ENCODE measurements at regions not wholly inside any gene's neighbourhood (a gene's known extent, or its start where the extent isn't known, plus 50 kb on each side); places are given as distances from the start of the nearest gene placed in this dataset.

DNA sequence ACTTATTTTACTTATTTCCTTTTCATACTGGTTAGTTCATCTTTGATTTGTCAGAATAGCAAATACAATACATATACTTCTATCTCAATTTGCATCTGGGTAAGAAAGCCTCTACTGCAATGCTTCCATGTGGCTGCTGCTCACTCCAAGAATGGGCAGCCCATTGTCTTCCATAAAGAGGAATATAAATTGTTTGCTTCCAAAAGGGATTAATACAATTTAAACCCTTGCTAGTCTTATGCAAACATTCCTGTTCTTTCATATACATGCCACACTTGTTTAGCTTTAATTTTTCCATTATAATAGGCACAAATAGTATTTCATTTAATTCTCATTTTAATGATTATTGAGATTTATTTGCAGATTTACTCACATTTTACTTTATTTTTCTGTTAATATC, 555.4 kb upstream of the POM121L12 start:
- TF ChIP-seq, protein P1, sequence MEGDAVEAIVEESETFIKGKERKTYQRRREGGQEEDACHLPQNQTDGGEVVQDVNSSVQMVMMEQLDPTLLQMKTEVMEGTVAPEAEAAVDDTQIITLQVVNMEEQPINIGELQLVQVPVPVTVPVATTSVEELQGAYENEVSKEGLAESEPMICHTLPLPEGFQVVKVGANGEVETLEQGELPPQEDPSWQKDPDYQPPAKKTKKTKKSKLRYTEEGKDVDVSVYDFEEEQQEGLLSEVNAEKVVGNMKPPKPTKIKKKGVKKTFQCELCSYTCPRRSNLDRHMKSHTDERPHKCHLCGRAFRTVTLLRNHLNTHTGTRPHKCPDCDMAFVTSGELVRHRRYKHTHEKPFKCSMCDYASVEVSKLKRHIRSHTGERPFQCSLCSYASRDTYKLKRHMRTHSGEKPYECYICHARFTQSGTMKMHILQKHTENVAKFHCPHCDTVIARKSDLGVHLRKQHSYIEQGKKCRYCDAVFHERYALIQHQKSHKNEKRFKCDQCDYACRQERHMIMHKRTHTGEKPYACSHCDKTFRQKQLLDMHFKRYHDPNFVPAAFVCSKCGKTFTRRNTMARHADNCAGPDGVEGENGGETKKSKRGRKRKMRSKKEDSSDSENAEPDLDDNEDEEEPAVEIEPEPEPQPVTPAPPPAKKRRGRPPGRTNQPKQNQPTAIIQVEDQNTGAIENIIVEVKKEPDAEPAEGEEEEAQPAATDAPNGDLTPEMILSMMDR (IDR thresholded peaks at IDR 0.05; ENCODE audit: insufficient read depth, low read length, missing control alignments): no peak
- POLR2A ChIA-PET: no interaction called here
- CTCF ChIA-PET: no interaction called here
- H3K4me3 ChIP-seq (ENCODE audit: low read depth, low read length): no peak overlapping the region
- DNase-seq (ENCODE audit: low read depth, low spot score): no peak

DNA sequence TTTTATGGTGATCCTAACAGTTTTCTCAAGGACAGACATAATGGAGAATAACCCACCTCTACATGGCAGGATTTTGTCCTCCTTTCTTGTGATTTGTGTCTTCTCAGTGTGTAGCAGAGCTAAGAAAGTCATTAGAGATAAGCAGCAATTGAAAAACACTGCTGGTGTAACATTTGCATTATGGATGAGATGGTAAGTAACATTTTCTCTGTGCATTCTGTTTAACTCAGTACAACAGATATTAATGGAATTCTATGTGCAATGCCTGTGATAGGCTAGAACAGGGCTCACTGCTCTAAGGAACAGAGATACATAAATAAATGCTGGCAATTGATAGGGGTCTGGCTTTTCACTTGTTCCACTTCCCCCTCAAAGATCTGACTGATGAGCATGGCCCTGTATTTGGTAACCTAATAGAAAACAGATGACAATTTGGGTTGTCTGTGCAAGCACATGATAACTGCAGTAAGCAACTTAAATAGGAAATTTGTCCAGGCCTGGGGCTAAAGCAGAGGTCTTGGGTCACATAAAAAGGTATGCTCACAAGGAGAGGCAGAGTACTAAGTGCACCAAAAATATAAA, 560.3 kb upstream of the POM121L12 start:
- DNase-seq (ENCODE audit: low read depth, low spot score): no peak
- CTCF ChIA-PET: no interaction called here
- H3K4me3 ChIP-seq (ENCODE audit: low read depth, low read length): no peak overlapping the region
- TF ChIP-seq, protein P1 (IDR thresholded peaks at IDR 0.05; ENCODE audit: insufficient read depth, low read length, missing control alignments): no peak
- POLR2A ChIA-PET: no interaction called here

DNA sequence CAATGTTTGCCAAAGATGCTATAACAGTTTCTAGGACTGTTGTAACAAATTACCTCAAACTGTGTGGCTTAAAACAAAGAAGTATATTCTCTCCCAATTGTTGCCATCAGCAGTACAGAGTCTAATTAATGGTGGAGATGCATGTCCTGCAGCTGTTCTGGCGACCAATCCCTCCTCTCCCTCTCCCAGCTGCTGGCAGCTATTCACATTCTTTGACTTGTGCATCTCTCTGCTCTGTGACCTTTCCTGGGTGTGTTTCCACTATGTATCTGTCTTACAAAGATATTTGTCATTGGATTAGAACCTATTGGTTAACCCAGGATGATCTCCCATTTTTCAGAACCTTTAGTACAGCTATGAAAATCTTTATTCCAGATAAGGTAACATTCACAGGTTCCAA, 561.7 kb upstream of the POM121L12 start:
- TF ChIP-seq, protein P1 (IDR thresholded peaks at IDR 0.05; ENCODE audit: insufficient read depth, low read length, missing control alignments): no peak
- no peak for DNase-seq (ENCODE audit: low read depth, low spot score)
- CTCF ChIA-PET: no interaction called here
- H3K4me3 ChIP-seq (ENCODE audit: low read depth, low read length): no peak overlapping the region
- POLR2A ChIA-PET: no interaction called here

DNA sequence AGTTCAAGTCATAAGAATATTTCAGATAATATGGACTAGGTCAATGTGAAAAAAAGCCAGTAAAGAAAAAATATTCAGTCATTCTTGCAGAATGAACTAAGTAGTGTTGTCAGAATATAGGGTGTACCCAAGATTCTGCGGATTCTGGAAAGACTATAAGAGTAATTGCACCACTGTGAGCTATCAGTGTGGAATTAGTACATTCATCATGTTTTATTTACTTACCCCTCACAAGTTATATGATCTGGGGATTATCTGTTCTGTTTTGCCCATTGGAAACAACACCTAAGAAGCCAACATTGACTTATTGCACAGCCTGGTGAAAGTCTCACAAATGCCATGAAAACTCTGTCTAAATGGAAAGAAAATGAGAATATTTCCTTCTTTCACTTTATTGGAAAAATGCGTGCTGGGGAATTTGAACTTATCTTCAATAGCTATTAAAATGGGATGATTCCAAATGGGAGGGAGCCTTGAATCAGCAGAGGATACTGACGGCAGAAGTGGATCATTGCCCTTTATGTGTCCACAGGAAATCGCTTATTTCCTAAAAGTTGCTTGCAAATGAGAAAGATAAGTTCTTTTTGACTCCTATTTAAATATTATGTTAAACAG, 563.3 kb upstream of the POM121L12 start:
- POLR2A ChIA-PET: no interaction called here
- no peak overlapping the region for H3K4me3 ChIP-seq (ENCODE audit: low read depth, low read length)
- TF ChIP-seq, protein P1 (IDR thresholded peaks at IDR 0.05; ENCODE audit: insufficient read depth, low read length, missing control alignments): no peak
- CTCF ChIA-PET: no interaction called here
- no peak for DNase-seq (ENCODE audit: low read depth, low spot score)

DNA sequence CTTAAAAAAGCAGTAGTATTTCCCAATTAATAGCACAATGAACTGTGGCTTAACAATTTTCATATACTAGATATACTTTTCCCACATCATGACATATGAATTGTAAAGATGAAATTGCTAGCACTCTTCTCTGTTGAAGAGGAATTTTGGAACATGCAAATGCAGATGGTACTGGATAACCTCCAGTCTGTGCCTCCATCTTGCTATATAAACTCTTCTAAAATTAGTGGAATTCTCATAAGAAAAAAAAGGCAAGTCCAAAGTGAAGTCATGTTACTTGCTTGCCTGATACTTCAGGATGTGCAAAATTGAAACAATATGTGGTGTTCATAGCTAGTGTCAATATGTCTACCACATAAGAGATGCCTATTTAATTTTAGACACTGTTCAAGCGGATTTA, 570.2 kb upstream of the POM121L12 start:
- no peak overlapping the region for H3K4me3 ChIP-seq (ENCODE audit: low read depth, low read length)
- TF ChIP-seq, protein P1 (IDR thresholded peaks at IDR 0.05; ENCODE audit: insufficient read depth, low read length, missing control alignments): no peak
- DNase-seq (ENCODE audit: low read depth, low spot score): no peak
- POLR2A ChIA-PET: no interaction called here
- CTCF ChIA-PET: no interaction called here

DNA sequence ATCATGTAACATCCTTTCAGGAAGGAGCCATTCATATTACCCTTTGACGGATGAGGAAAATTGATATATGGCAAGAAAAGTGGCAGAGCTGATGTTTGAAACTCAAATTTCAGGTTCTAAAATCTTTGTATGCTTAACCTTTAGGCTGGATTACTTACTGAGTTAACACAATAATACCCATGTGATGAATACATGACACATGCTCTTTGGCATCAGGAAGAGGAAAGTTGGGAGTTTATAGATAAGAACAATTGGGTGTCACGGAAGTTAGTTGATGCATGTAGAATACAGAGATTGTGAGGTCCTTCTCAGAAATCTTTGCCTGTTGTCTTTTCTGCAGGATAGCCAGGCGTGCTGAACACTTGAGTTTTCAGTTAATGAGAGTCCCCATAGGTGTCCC, 572.1 kb upstream of the POM121L12 start:
- CTCF ChIA-PET: no interaction called here

More for the DNA sequence above, 572.1 kb upstream of the POM121L12 start:
- no peak for DNase-seq (ENCODE audit: low read depth, low spot score)
- no peak overlapping the region for H3K4me3 ChIP-seq (ENCODE audit: low read depth, low read length)
- POLR2A ChIA-PET: no interaction called here
- TF ChIP-seq, protein P1 (IDR thresholded peaks at IDR 0.05; ENCODE audit: insufficient read depth, low read length, missing control alignments): no peak
